22Rv1 (cell line): ENCODE measurements at regions not wholly inside any gene's neighbourhood (a gene's known extent, or its start where the extent isn't known, plus 50 kb on each side); places are given as distances from the start of the nearest gene placed in this dataset.
"Not testable (repeated sequence)": the region's sequence is repeated elsewhere in the genome, so short reads cannot be mapped to it uniquely, and the experiment has no call there.

ENCODE experiments used
- H3K27ac ChIP-seq: fragments of 450-650 bp; 2 replicates; pipeline ENCODE4 v1.5.1; 2017
- ZFX ChIP-seq: fragments of 450-650 bp; IDR thresholded peaks from 2 replicates; pipeline ENCODE4 v1.6.1; 2017; ENCODE audit warnings: antibody characterized with exemption, borderline replicate concordance
- TF ChIP-seq, protein P1 (sequence below): fragments of 450-650 bp; IDR thresholded peaks from 2 replicates; pipeline ENCODE4 v1.5.1; 2017; ENCODE audit warnings: mild to moderate bottlenecking

DNA sequence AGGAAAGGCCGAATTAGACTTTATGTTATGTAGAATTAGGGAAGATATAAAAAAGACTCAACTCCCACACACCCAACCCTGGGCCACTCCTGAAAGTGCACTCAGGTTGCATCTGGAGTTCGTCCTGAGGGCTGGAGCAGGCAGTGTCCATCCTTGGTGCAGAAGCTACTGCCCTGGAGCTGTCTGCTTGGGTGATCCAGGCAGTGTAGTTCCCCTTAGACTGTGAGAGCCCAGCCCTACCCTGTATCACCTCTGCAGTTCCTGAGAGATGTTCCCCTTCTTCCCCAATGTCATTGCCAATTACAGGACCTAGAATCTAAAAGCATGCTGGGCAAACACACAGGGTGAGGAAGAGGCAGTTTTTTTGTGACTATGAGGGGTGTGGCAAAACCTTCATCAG is 368.3 kb upstream of the ST8SIA4 start:
- no peak overlapping the region for H3K27ac ChIP-seq
- TF ChIP-seq, protein P1, sequence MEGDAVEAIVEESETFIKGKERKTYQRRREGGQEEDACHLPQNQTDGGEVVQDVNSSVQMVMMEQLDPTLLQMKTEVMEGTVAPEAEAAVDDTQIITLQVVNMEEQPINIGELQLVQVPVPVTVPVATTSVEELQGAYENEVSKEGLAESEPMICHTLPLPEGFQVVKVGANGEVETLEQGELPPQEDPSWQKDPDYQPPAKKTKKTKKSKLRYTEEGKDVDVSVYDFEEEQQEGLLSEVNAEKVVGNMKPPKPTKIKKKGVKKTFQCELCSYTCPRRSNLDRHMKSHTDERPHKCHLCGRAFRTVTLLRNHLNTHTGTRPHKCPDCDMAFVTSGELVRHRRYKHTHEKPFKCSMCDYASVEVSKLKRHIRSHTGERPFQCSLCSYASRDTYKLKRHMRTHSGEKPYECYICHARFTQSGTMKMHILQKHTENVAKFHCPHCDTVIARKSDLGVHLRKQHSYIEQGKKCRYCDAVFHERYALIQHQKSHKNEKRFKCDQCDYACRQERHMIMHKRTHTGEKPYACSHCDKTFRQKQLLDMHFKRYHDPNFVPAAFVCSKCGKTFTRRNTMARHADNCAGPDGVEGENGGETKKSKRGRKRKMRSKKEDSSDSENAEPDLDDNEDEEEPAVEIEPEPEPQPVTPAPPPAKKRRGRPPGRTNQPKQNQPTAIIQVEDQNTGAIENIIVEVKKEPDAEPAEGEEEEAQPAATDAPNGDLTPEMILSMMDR: no peak
- TF ChIP-seq ZFX: no peak

DNA sequence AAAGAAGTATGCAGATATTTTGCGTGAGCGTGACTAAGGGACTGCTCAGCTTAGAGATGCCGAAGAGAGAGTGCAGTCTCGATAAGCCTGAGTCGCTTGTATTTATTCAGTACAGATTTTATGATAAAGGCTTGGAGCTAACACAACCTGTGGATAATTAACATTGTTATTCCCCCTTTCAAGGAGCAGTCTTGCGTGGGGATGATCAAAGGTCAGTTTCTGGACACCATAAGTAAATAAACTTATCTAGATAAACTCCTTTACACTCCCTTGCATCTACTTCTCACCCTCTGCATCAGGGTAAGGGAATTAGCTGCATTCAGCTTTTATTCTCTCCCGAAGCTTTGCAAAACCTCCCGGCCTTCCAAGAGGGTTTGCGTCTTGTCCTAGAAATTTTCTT is 357.8 kb upstream of the ST8SIA4 start:
- TF ChIP-seq, protein P1: no peak
- TF ChIP-seq ZFX: no peak
- H3K27ac ChIP-seq: peak overlapping the region; percentile 58

DNA sequence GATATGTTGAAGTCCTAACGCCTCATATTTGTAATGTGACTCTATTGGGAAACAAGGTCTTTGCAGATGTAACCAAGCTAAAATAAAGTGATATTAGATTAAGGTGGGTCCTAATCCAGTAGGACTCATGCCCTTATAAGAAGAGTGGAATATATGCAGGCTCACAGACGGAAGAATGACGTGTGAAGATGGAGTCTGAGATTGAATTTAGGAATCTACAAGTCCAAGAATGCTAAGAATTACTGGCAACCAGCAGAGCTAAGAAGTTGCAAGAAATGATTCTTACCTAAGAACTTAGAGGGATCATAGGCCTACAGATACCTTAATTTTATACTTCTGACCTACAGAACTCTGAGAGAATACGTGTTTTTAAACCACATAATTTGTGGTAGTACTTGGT is 350.0 kb upstream of the ST8SIA4 start:
- no peak overlapping the region for H3K27ac ChIP-seq
- TF ChIP-seq ZFX: no peak
- TF ChIP-seq, protein P1: no peak

DNA sequence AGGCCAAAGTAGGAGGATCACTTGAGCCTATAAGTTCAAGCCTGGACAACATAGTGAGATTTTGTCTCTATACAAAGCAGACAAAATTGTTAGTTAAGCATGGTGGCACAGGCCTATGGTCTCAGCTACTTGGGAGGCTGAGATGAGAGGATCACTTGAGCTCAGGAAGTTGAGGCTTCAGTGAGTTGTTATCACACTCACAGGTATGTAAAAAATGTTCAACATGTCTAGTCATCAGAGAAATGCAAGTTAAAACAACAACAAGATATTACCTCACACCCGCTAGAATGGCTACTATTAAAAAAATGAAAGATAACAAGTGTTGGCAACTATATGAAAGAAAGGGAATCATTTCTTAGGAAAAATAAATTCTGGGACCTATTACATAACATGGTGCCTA is 341.5 kb upstream of the ST8SIA4 start:
- no peak for TF ChIP-seq ZFX
- TF ChIP-seq, protein P1: no peak
- no peak overlapping the region for H3K27ac ChIP-seq

DNA sequence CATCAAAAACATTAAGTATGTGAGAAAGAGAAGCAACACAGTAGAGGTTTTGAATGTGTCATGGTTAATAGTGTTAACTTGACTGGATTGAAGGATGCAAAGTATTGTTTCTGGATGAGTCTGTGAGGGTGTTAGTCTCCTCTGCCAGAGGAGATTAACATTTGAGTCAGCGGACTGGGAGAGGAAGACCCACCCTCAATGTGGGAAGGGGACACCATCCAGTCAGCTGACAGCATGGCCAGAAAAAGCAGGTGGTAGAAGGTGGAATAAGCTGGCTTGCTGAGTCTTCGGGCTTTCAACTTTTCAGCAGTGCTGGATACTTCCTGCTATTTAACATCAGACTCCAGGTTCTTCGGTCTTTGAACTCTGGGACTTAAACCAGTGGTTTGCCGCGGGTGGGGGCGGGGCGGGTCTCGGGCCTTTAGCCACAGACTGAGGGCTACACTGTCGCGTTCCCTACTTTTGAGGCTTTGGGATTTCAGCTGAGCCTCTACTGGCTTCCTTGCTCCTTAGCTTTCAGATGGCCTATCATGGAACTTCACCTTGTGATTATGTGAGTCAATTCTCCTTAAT is 309.9 kb upstream of the ST8SIA4 start:
- H3K27ac ChIP-seq: no peak overlapping the region
- TF ChIP-seq, protein P1: no peak
- TF ChIP-seq ZFX: no peak

DNA sequence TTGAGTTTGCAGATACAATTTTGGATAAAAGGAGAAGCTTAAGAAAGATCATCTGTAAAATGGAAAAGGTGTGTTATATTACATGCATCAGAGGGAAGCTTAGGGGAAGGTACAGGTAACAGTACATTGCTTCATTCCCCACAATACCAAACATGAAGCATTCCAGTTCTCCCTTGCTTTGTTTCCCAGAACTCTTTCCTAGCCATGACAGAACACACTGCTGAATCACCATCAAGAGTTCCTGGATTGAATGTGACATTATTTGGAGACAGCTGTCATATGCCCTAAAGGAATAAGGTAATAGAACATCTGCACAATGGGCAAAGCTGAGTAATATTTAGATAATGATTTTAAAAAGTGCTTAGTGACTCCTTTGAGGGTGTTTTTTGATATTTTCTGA is 303.5 kb upstream of the ST8SIA4 start:
- H3K27ac ChIP-seq: no peak overlapping the region
- no peak for TF ChIP-seq ZFX

DNA sequence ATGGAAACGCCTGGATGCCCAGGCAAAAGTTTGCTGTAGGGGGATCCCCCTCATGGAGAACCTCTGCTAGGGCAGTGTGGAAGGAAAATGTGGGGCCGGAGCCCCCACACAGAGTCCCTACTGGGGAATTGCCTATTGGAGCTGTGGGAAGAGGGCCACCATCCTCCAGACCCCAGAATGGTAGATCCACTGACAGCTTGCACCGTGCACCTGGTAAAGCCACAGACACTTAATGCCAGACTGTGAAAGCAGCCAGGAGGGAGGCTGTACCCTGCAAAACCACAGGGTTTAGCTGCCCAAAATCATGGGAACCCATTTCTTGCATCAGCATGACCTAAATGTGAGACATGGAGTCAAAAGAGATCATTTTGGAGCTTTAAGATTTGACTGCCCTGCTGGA is 302.0 kb upstream of the ST8SIA4 start:
- H3K27ac ChIP-seq: not testable (repeated sequence)

DNA sequence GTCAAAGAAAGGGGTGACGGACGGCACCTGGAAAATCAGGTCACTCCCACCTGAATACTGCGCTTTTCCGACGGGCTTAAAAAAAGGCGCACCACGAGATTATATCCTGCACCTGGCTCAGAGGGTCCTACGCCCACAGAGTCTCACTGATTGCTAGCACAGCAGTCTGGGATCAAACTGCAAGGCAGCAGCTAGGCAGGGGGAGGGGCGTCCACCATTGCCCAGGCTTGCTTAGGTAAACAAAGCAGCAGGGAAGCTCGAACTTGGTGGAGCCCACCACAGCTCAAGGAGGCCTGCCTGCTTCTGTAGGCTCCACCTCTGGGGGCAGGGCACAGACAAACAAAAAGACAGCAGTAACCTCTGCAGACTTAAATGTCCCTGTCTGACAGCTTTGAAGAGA is 277.3 kb upstream of the ST8SIA4 start:
- not testable (repeated sequence) for H3K27ac ChIP-seq

DNA sequence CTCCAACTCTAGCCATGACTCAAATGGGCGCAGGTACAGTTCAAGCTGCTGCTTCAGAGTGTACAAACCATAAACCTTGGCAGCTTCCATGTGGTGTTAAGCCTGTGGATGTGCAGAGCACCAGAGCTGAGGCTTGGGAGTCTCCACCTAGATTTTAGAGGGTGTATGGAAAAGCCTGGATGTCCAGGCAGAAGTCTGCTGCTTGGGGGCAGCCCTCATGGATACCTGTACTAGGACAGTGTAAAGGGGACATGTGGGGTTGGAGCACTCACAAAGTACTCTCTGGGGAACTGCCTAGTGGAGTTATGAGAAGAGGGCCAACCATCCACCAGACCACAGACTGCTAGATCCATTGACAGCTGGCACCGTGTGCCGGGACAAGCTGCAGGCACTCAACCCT is 273.5 kb upstream of the ST8SIA4 start:
- TF ChIP-seq, protein P1: no peak
- TF ChIP-seq ZFX: no peak
- no peak overlapping the region for H3K27ac ChIP-seq
